Neuron (in vitro differentiated cells): ENCODE measurements at regions not wholly inside any gene's neighbourhood (a gene's known extent, or its start where the extent isn't known, plus 50 kb on each side); places are given as distances from the start of the nearest gene placed in this dataset.
A peak's percentile ranks its signal among the peaks of the same experiment; 100 is the strongest.

Experiments
- H2AFZ ChIP-seq: one replicate; pipeline ENCODE4 v1.6.1; 2013; ENCODE audit warnings: low read depth, mild to moderate bottlenecking, inconsistent platforms, low read length, moderate library complexity
- H3K27me3 ChIP-seq: one replicate; pipeline ENCODE4 v1.6.1; 2013; ENCODE audit warnings: low read length; ENCODE audit not compliant: insufficient read depth
- H3K36me3 ChIP-seq: one replicate; pipeline ENCODE4 v1.6.1; 2013; ENCODE audit warnings: low read length; ENCODE audit not compliant: insufficient read depth
- H3K4me1 ChIP-seq: one replicate; pipeline ENCODE4 v1.6.1; 2013; ENCODE audit warnings: low read length; ENCODE audit not compliant: insufficient read depth
- H3K4me3 ChIP-seq: 2 replicates; pipeline ENCODE4 v1.5.1; 2013; ENCODE audit warnings: mild to moderate bottlenecking, low read length, moderate library complexity
- H3K9me3 ChIP-seq: one replicate; pipeline ENCODE4 v1.6.1; 2013; ENCODE audit warnings: low read length

DNA sequence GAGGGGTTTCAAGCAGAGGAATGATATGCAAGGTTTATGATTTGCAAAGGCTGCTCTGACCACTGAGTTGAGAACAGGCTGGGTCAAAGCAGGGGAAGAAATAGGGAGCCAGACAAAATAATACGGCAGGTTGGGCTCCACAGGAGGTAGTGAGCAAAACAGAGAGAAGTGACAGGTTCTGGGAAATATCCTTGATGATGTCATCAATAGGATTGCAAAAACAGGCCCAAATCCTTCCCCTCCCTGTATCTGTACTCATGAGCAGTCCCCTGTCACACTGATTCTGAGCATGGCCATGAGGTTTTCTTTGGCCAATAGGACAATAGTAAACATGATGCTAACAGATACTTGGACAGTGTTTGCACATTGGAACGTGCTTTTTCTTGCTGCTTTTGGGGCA lies 471.8 kb upstream of the BRINP1 start:
- H3K4me1 ChIP-seq = peaks cover 15% of the 10 kb centered on the region
- H3K9me3 ChIP-seq = no peaks in the 10 kb centered on the region
- H3K4me3 ChIP-seq = no peak overlapping the region
- H3K36me3 ChIP-seq = no peaks in the 10 kb centered on the region
- no peak overlapping the region for H2AFZ ChIP-seq
- H3K27me3 ChIP-seq = no peaks in the 10 kb centered on the region

GRCh38 chr9:119839888-119840287 lies 470.7 kb upstream of the BRINP1 start:
- H2AFZ ChIP-seq = peak overlapping the region; percentile 21
- no peaks in the 10 kb centered on the region for H3K9me3 ChIP-seq
- peak overlapping the region; percentile 25 for H3K4me3 ChIP-seq
- H3K36me3 ChIP-seq = no peaks in the 10 kb centered on the region
- no peaks in the 10 kb centered on the region for H3K27me3 ChIP-seq
- H3K4me1 ChIP-seq = peaks cover 15% of the 10 kb centered on the region

DNA sequence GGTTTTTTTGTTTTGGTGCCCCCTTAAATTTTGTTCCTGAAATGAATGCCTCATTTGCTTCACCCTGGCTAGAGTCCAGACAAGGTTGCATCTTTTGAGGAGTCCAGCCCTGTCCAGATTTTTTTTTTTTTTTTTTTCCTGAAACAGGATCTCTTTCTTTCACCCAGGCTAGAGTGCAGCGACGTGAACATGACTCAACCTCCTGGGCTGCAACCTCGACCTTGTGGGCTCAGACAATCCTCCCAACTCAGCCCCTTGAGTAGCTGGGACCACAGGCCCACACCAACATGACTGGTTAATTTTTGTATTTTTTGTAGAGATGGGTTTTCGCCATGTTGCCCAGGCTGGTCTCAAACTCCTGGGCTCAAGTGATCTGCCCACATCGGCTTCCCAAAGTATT lies 469.0 kb upstream of the BRINP1 start:
- Histone ChIP-seq H3K4me1 (peaks cover 15% of the 10 kb centered on the region), H3K27me3 (no peaks in the 10 kb centered on the region), H2AFZ (no peak overlapping the region), H3K9me3 (no peaks in the 10 kb centered on the region), H3K4me3 (no peak overlapping the region), H3K36me3 (no peaks in the 10 kb centered on the region)

DNA sequence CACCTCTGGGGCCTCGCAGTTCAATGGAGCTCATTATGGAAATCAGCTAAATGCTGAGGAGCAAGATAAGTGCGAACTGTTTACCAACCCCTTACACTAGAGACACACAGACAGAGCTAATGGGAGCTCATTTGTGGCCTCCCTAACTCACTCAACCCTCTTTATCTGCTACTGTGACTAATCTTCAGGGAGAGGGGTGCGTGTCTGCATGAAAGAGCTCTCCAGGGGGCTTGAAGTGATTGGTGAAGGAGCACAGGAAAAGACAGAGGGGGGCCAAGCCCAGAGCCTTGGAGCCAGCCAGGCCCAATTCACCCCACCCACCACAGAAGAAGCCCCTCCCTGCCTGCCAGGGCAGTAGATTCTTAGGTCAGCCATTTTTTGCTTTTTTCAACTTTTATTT lies 466.8 kb upstream of the BRINP1 start:
- Histone ChIP-seq H3K36me3 (no peaks in the 10 kb centered on the region), H3K9me3 (no peaks in the 10 kb centered on the region), H2AFZ (no peak overlapping the region), H3K4me1 (peaks cover 15% of the 10 kb centered on the region), H3K4me3 (no peak overlapping the region), H3K27me3 (no peaks in the 10 kb centered on the region)

GRCh38 chr9:119834064-119834620 lies 464.9 kb upstream of the BRINP1 start:
- H3K4me3 ChIP-seq = no peak overlapping the region
- no peaks in the 10 kb centered on the region for H3K4me1 ChIP-seq
- H3K36me3 ChIP-seq = no peaks in the 10 kb centered on the region
- no peaks in the 10 kb centered on the region for H3K9me3 ChIP-seq
- no peaks in the 10 kb centered on the region for H3K27me3 ChIP-seq
- H2AFZ ChIP-seq = no peak overlapping the region

DNA sequence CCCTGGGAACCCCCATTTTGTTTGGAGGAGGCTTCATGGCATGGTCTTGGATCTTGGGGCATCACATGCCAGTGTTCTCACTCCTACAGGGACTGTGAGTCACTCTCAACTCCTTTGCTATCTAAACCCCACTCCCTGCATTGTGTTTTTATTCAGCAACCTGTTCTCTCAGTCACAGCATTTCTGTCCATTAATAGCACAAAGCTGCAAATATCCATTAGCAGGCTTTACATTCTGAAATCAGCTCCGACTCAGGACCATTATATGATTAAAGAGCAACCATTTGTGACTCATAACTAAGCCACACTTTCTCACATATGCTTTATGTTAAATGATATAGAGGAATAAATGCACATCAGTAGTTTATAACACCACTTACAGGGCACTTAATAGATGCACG lies 462.1 kb upstream of the BRINP1 start:
- Histone ChIP-seq H3K36me3 (no peaks in the 10 kb centered on the region), H2AFZ (no peak overlapping the region), H3K4me1 (no peaks in the 10 kb centered on the region), H3K4me3 (no peak overlapping the region), H3K9me3 (no peaks in the 10 kb centered on the region), H3K27me3 (no peaks in the 10 kb centered on the region)

GRCh38 chr9:119829748-119830147 lies 460.5 kb upstream of the BRINP1 start:
- no peaks in the 10 kb centered on the region for H3K27me3 ChIP-seq
- no peak overlapping the region for H2AFZ ChIP-seq
- H3K36me3 ChIP-seq = no peaks in the 10 kb centered on the region

DNA sequence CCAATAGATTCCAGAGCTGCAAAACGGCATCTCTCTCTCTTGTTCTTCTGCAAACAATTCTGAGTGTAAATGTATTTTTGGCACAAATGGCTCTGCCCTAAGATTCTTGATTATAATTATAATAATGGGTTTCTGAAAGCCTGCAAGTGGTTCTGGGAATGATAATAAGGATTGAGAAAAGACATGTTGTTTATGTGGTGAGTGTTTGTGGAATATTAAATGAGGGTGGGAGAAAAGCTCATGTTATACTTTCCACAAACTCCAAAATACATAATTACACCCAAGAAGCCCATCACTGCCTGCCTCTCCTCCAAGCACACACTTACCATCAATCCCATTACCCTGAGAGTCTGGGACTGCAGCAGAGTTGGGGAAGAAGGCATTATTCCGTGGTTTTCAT lies 460.0 kb upstream of the BRINP1 start:
- Histone ChIP-seq H3K4me1 (no peaks in the 10 kb centered on the region), H3K36me3 (no peaks in the 10 kb centered on the region), H3K9me3 (no peaks in the 10 kb centered on the region), H3K27me3 (no peaks in the 10 kb centered on the region), H3K4me3 (no peak overlapping the region), H2AFZ (no peak overlapping the region)

More at GRCh38 chr9:119829748-119830147, 460.5 kb upstream of the BRINP1 start:
- no peaks in the 10 kb centered on the region for H3K4me1 ChIP-seq
- no peaks in the 10 kb centered on the region for H3K9me3 ChIP-seq
- no peak overlapping the region for H3K4me3 ChIP-seq

DNA sequence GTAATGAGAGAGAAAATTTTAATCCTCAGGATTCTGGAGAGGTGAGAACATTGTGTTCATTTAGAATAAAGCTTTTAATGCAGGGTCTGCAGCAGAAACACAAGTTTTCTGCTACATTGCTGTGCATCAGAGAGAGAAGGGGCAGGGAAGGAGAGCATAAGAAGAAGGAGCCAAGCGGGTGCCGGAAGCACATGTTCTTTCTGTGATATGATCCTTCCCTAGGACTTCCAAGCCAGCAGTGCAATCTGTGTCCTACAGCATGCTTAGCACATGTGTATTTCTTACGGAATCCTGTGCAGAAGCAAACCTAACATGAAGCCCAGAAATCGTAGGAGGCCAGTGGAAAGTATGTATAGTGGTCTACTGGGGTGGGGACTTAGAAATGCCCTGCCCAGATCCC lies 458.3 kb upstream of the BRINP1 start:
- Histone ChIP-seq H3K4me1 (no peaks in the 10 kb centered on the region), H3K9me3 (no peaks in the 10 kb centered on the region), H3K36me3 (no peaks in the 10 kb centered on the region), H3K4me3 (no peak overlapping the region), H2AFZ (no peak overlapping the region), H3K27me3 (no peaks in the 10 kb centered on the region)

DNA sequence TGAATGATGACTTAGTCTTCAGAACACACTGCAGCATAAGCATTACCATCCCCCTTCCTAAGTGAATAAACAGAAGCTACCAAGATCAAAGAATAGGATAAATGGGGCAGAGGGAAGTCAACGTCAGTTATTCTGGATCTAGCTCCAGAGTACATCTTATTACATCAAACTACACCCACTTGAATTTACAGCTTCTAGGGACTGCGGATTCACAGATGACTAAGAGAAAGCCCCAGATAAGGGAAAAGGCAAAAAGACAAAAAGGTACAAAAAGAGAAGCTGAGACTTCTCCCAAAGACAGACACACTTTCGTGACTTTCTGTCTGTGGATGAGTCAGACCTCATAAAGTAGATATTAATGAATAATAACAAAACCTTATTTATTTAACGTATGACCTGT lies 457.9 kb upstream of the BRINP1 start:
- no peaks in the 10 kb centered on the region for H3K9me3 ChIP-seq
- no peaks in the 10 kb centered on the region for H3K36me3 ChIP-seq
- H3K27me3 ChIP-seq = no peaks in the 10 kb centered on the region
- no peak overlapping the region for H3K4me3 ChIP-seq
- H3K4me1 ChIP-seq = no peaks in the 10 kb centered on the region
- H2AFZ ChIP-seq = no peak overlapping the region

- no peaks in the 10 kb centered on the region for H3K36me3 ChIP-seq
- no peaks in the 10 kb centered on the region for H3K27me3 ChIP-seq
- H3K4me3 ChIP-seq = no peak overlapping the region
- H2AFZ ChIP-seq = no peak overlapping the region
- H3K4me1 ChIP-seq = no peaks in the 10 kb centered on the region
- no peaks in the 10 kb centered on the region for H3K9me3 ChIP-seq
These were observed 449.6 kb upstream of the BRINP1 start for GRCh38 chr9:119818726-119819435.

DNA sequence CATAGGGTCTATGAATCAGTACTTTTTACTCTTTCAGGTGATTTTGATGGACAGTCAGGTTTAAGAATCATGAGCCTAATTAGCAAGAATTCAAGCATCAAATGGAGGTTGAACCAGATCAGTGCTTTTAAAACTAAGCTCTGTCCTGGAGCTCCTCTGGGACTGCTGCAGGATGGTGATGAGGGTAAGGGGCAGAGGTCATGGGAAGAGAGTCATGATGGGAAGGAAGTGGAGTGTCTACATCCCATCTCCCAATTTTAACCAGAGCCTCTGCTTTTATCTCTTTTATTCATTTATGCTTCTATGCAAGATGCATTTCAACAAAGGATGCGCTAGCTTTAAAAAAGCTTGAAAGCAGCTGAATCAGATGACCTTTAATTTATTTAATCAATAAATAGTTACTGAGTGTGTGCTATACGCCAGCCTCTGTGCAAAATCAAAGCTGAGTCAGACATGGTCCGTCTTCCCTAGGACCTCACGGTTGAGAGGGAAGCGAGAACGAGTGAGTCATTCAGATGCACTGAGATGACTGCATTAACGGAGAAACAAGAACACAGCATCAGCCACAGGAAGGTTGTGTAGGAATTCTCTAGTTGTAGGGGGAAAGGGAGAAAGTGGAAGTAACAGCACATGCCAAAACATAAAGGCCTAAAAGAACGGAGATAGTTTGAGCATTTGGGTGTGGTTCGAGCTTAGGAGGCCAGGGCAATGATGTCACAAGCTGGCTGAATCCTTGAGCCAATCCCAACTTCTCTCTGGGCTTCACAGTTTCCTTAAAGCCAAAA lies 441.6 kb upstream of the BRINP1 start:
- H3K27me3 ChIP-seq = no peaks in the 10 kb centered on the region
- no peak overlapping the region for H3K4me3 ChIP-seq
- H3K36me3 ChIP-seq = no peaks in the 10 kb centered on the region
- no peaks in the 10 kb centered on the region for H3K9me3 ChIP-seq
- H2AFZ ChIP-seq = no peak overlapping the region
- no peaks in the 10 kb centered on the region for H3K4me1 ChIP-seq

GRCh38 chr9:119803679-119804078 lies 434.4 kb upstream of the BRINP1 start:
- H3K4me3 ChIP-seq = no peak overlapping the region
- no peaks in the 10 kb centered on the region for H3K36me3 ChIP-seq
- no peaks in the 10 kb centered on the region for H3K27me3 ChIP-seq
- H3K9me3 ChIP-seq = no peaks in the 10 kb centered on the region
- no peak overlapping the region for H2AFZ ChIP-seq
- no peaks in the 10 kb centered on the region for H3K4me1 ChIP-seq
